Neural progenitor cell (in vitro differentiated cells): ENCODE measurements at regions not wholly inside any gene's neighbourhood (a gene's known extent, or its start where the extent isn't known, plus 50 kb on each side); places are given as distances from the start of the nearest gene placed in this dataset.
"Not testable (repeated sequence)": the region's sequence is repeated elsewhere in the genome, so short reads cannot be mapped to it uniquely, and the experiment has no call there.

ENCODE experiments used
- DNase-seq: peaks from one replicate; pipeline ENCODE4 v3.0.0-alpha.2; 2016; ENCODE audit warnings: low spot score
- H2AFZ ChIP-seq: fragments of 200-600 bp; sonication (generic); replicated peaks from 2 replicates; pipeline ENCODE4 v1.6.1; 2016; ENCODE audit warnings: antibody characterized with exemption
- H3F3A ChIP-seq: fragments of 200-600 bp; sonication (generic); 2 replicates; pipeline ENCODE4 v1.6.1; 2016; ENCODE audit warnings: antibody characterized with exemption, low read depth
- H3K27ac ChIP-seq: fragments of 200-600 bp; sonication (generic); 2 replicates; pipeline ENCODE4 v1.5.1; 2016; ENCODE audit warnings: mild to moderate bottlenecking
- H3K27me3 ChIP-seq: fragments of 200-600 bp; sonication (generic); 2 replicates; pipeline ENCODE4 v1.6.1; 2016; ENCODE audit warnings: mild to moderate bottlenecking, moderate library complexity
- H3K36me3 ChIP-seq: fragments of 200-600 bp; sonication (generic); 2 replicates; pipeline ENCODE4 v1.5.1; 2016
- H3K4me1 ChIP-seq: fragments of 200-600 bp; sonication (generic); 2 replicates; pipeline ENCODE4 v1.6.1; 2016; ENCODE audit warnings: mixed run types
- H3K4me2 ChIP-seq: fragments of 200-600 bp; sonication (generic); 2 replicates; pipeline ENCODE4 v1.6.1; 2016
- H3K4me3 ChIP-seq: fragments of 200-600 bp; sonication (generic); 2 replicates; pipeline ENCODE4 v1.5.1; 2016
- H3K79me2 ChIP-seq: fragments of 200-600 bp; sonication (generic); 2 replicates; pipeline ENCODE4 v1.6.1; 2016; ENCODE audit warnings: low read depth
- H3K9ac ChIP-seq: fragments of 200-600 bp; sonication (generic); 2 replicates; pipeline ENCODE4 v1.6.1; 2016
- H3K9me3 ChIP-seq: fragments of 200-600 bp; sonication (generic); 2 replicates; pipeline ENCODE4 v1.5.1; 2016; ENCODE audit warnings: low read depth
- H4K20me1 ChIP-seq: fragments of 200-600 bp; sonication (generic); 2 replicates; pipeline ENCODE4 v1.6.1; 2016; ENCODE audit warnings: low read depth
- H3K27ac Mint-ChIP-seq: 3 replicates; pipeline ENCODE4 v1.8.0; 2021; ENCODE audit warnings: mixed read lengths
- H3K27me3 Mint-ChIP-seq: 2 replicates; pipeline ENCODE4 v1.8.0; 2022; ENCODE audit warnings: low read depth, mild to moderate bottlenecking, inconsistent platforms, moderate library complexity, mixed read lengths; ENCODE audit not compliant: insufficient read depth
- H3K36me3 Mint-ChIP-seq: 3 replicates; pipeline ENCODE4 v1.8.0; 2021; ENCODE audit warnings: mixed read lengths
- H3K4me1 Mint-ChIP-seq: 3 replicates; pipeline ENCODE4 v1.8.0; 2021; ENCODE audit warnings: mixed read lengths
- H3K4me3 Mint-ChIP-seq: 3 replicates; pipeline ENCODE4 v1.8.0; 2021; ENCODE audit warnings: mild to moderate bottlenecking, moderate library complexity, mixed read lengths
- H3K9me3 Mint-ChIP-seq: 3 replicates; pipeline ENCODE4 v1.8.0; 2020; ENCODE audit warnings: mixed read lengths
- CTCF ChIP-seq: fragments of 200-600 bp; sonication (generic); IDR thresholded peaks from 2 replicates; pipeline ENCODE4 v1.5.1; 2017; ENCODE audit warnings: antibody characterized with exemption, mild to moderate bottlenecking
- EZH2 ChIP-seq: fragments of 200-600 bp; sonication (generic); IDR thresholded peaks from 2 replicates; pipeline ENCODE4 v1.6.1; 2017; ENCODE audit warnings: antibody characterized with exemption, mild to moderate bottlenecking, moderate library complexity
- EZH2phosphoT487 ChIP-seq: fragments of 200-600 bp; sonication (generic); IDR thresholded peaks from 2 replicates; pipeline ENCODE4 v1.6.1; 2017; ENCODE audit warnings: antibody characterized with exemption

GRCh38 chr15:20106026-20106425, 435.6 kb downstream of the GOLGA6L6 start:
- Histone ChIP-seq H3K4me2 (no peak overlapping the region), H3K9me3 (no peaks in the 10 kb centered on the region), H3K79me2 (no peaks in the 10 kb centered on the region), H3K9ac (no peak overlapping the region), H3K27ac (no peak overlapping the region), H3K4me1 (no peaks in the 10 kb centered on the region), H2AFZ (no peak overlapping the region), H4K20me1 (no peaks in the 10 kb centered on the region), H3K4me3 (no peak overlapping the region), H3F3A (no peaks in the 10 kb centered on the region), H3K27me3 (no peaks in the 10 kb centered on the region), H3K36me3 (no peaks in the 10 kb centered on the region)
- no peaks in the 10 kb centered on the region for H3K36me3 Mint-ChIP-seq
- peak; percentile 1 for DNase-seq
- no peaks in the 10 kb centered on the region for H3K9me3 Mint-ChIP-seq
- no peaks in the 10 kb centered on the region for H3K4me1 Mint-ChIP-seq
- H3K27ac Mint-ChIP-seq: no peak overlapping the region
- H3K4me3 Mint-ChIP-seq: no peak overlapping the region
- no peaks in the 10 kb centered on the region for H3K27me3 Mint-ChIP-seq
- no peak for TF ChIP-seq EZH2
- no peak for TF ChIP-seq EZH2phosphoT487
- no peak for TF ChIP-seq CTCF

GRCh38 chr15:20105011-20105990, 436.3 kb downstream of the GOLGA6L6 start:
- not testable (repeated sequence) for H3K27ac Mint-ChIP-seq, H3K4me1 ChIP-seq, DNase-seq, H3K79me2 ChIP-seq, H3K27me3 Mint-ChIP-seq, H4K20me1 ChIP-seq, H2AFZ ChIP-seq, H3K9me3 ChIP-seq, H3K4me1 Mint-ChIP-seq, H3F3A ChIP-seq, H3K9ac ChIP-seq, H3K9me3 Mint-ChIP-seq, H3K4me3 Mint-ChIP-seq, H3K36me3 ChIP-seq, H3K4me2 ChIP-seq, H3K27me3 ChIP-seq, H3K4me3 ChIP-seq, H3K27ac ChIP-seq, H3K36me3 Mint-ChIP-seq

- H3K4me1 Mint-ChIP-seq, H3K36me3 Mint-ChIP-seq, H2AFZ ChIP-seq, H3K9me3 ChIP-seq, H3K4me3 Mint-ChIP-seq, H4K20me1 ChIP-seq, H3K4me2 ChIP-seq, H3K27ac ChIP-seq, H3K9ac ChIP-seq, H3K27me3 Mint-ChIP-seq, H3K4me1 ChIP-seq, H3K9me3 Mint-ChIP-seq, H3K27ac Mint-ChIP-seq, H3K36me3 ChIP-seq, H3K79me2 ChIP-seq, H3F3A ChIP-seq, H3K27me3 ChIP-seq, H3K4me3 ChIP-seq, DNase-seq: not testable (repeated sequence)
Measured at GRCh38 chr15:20104551-20104950, 437.0 kb downstream of the GOLGA6L6 start.

GRCh38 chr15:20102862-20103261, 438.7 kb downstream of the GOLGA6L6 start:
- DNase-seq, H3K9me3 Mint-ChIP-seq, H3K36me3 ChIP-seq, H3K9me3 ChIP-seq, H3K27ac Mint-ChIP-seq, H3K4me1 Mint-ChIP-seq, H3F3A ChIP-seq, H3K4me2 ChIP-seq, H3K79me2 ChIP-seq, H3K27ac ChIP-seq, H3K4me3 Mint-ChIP-seq, H3K36me3 Mint-ChIP-seq, H3K4me1 ChIP-seq, H3K4me3 ChIP-seq, H3K27me3 ChIP-seq, H3K27me3 Mint-ChIP-seq, H3K9ac ChIP-seq, H2AFZ ChIP-seq, H4K20me1 ChIP-seq: not testable (repeated sequence)

GRCh38 chr15:20102209-20102608, 439.4 kb downstream of the GOLGA6L6 start:
- H3K9me3 Mint-ChIP-seq, DNase-seq: not testable (repeated sequence)

GRCh38 chr15:20101281-20101680, 440.3 kb downstream of the GOLGA6L6 start:
- not testable (repeated sequence) for H4K20me1 ChIP-seq, H3K4me2 ChIP-seq, H3K4me1 ChIP-seq, H3K9me3 ChIP-seq, H2AFZ ChIP-seq, H3K79me2 ChIP-seq, H3F3A ChIP-seq, H3K27me3 ChIP-seq, H3K36me3 ChIP-seq, H3K36me3 Mint-ChIP-seq, H3K4me1 Mint-ChIP-seq, H3K4me3 ChIP-seq, DNase-seq, H3K27me3 Mint-ChIP-seq, H3K9ac ChIP-seq, H3K27ac ChIP-seq, H3K4me3 Mint-ChIP-seq, H3K9me3 Mint-ChIP-seq, H3K27ac Mint-ChIP-seq

More at GRCh38 chr15:20102209-20102608, 439.4 kb downstream of the GOLGA6L6 start:
- H2AFZ ChIP-seq, H3K4me3 ChIP-seq, H3F3A ChIP-seq, H3K27me3 Mint-ChIP-seq, H3K4me3 Mint-ChIP-seq, H3K36me3 Mint-ChIP-seq, H3K4me1 ChIP-seq, H3K27ac ChIP-seq, H3K79me2 ChIP-seq, H3K27ac Mint-ChIP-seq, H4K20me1 ChIP-seq, H3K36me3 ChIP-seq, H3K4me1 Mint-ChIP-seq, H3K4me2 ChIP-seq, H3K9me3 ChIP-seq, H3K27me3 ChIP-seq, H3K9ac ChIP-seq: not testable (repeated sequence)

- H3K4me3 ChIP-seq, H3K9me3 Mint-ChIP-seq, H3K27me3 ChIP-seq, H3K27ac ChIP-seq, H3K27me3 Mint-ChIP-seq, H3K36me3 Mint-ChIP-seq, H3K4me2 ChIP-seq, H3K36me3 ChIP-seq, DNase-seq, H3K9ac ChIP-seq, H2AFZ ChIP-seq, H3F3A ChIP-seq, H3K27ac Mint-ChIP-seq, H3K4me3 Mint-ChIP-seq, H3K79me2 ChIP-seq, H3K9me3 ChIP-seq, H4K20me1 ChIP-seq, H3K4me1 Mint-ChIP-seq, H3K4me1 ChIP-seq: not testable (repeated sequence)
Measured at GRCh38 chr15:20100604-20101270, 440.9 kb downstream of the GOLGA6L6 start.
